A549 (cell line): ENCODE measurements at regions not wholly inside any gene's neighbourhood (a gene's known extent, or its start where the extent isn't known, plus 50 kb on each side); places are given as distances from the start of the nearest gene placed in this dataset.

Experiments used
- ATAC-seq, 2 experiments: fragments of 200-7000 bp in 1 of 2; fragments of >200 bp in 1 of 2; cut with Nextera tagmentation in 1 of 2; cut with Tn5 transposase in 1 of 2; 3 replicates each; pipeline versions ENCODE4 v1.8.0 to v1.9.1; 2018 to 2020; ENCODE audit warnings: mild to moderate bottlenecking in 1 of 2, moderate library complexity in 1 of 2
- CTCF ChIA-PET: fragments of 300-600 bp; sonication (Branson Sonifier 250); formaldehyde crosslinking; extraction: SDS; loops from one replicate; lab custom pipeline; 2021; ENCODE audit warnings: antibody characterized with exemption, inconsistent platforms; lab: Yijun Ruan, JAX
- POLR2A ChIA-PET: fragments of 350-600 bp; formaldehyde crosslinking; extraction: SDS; loops from one replicate; lab custom pipeline; 2021; ENCODE audit warnings: antibody characterized with exemption, inconsistent platforms; lab: Yijun Ruan, JAX
- DNase-seq, 2 experiments: peaks; one replicate each; pipeline versions ENCODE4 v3.0.0 to v3.0.0-alpha.2; 2011 to 2016; ENCODE audit warnings: low read depth in 1 of 2, low spot score in 1 of 2
- FAIRE-seq: peaks from 2 replicates; lab custom pipeline; 2011; peaks lifted over from hg19 to GRCh38; lab: Jason Lieb, UNC
- H3K27ac ChIP-seq, 2 experiments: fragments of >200 bp; sonication (Bioruptor Twin); formaldehyde crosslinking; 3 replicates each; pipeline ENCODE4 v1.5.1; 2016 to 2017
- H3K4me1 ChIP-seq: fragments of >200 bp; sonication (Bioruptor Twin); formaldehyde crosslinking; 3 replicates; pipeline ENCODE4 v1.6.1; 2016
- H3K4me2 ChIP-seq: fragments of >200 bp; sonication (Bioruptor Twin); formaldehyde crosslinking; 3 replicates; pipeline ENCODE4 v1.6.1; 2016
- H3K4me3 ChIP-seq: fragments of >200 bp; sonication (Bioruptor Twin); formaldehyde crosslinking; 3 replicates; pipeline ENCODE4 v1.5.1; 2016
- H3K9me3 ChIP-seq: fragments of >200 bp; sonication (Bioruptor Twin); formaldehyde crosslinking; 3 replicates; pipeline ENCODE4 v1.6.1; 2016
- CBX8 ChIP-seq: fragments of 200-600 bp; sonication (generic); IDR thresholded peaks from 2 replicates; pipeline ENCODE4 v1.6.1; 2016
- EHF ChIP-seq: fragments of 250-450 bp; sonication (Bioruptor Pico); IDR thresholded peaks from 2 replicates; pipeline ENCODE4 v1.5.0; 2020; ENCODE audit warnings: mild to moderate bottlenecking
- ESRRA ChIP-seq: fragments of 150-350 bp; IDR thresholded peaks from 2 replicates; pipeline ENCODE4 v1.6.1; 2014; ENCODE audit warnings: mild to moderate bottlenecking, low read length, borderline replicate concordance
- FOSB ChIP-seq: fragments of 250-450 bp; sonication (Bioruptor Pico); IDR thresholded peaks from 2 replicates; pipeline ENCODE4 v1.5.0; 2020; ENCODE audit warnings: mild to moderate bottlenecking, moderate library complexity
- FOSL2 ChIP-seq, 2 experiments: fragments of 450-650 bp in 1 of 2; fragments of >200 bp in 1 of 2; sonication (Bioruptor Twin) in 1 of 2; formaldehyde crosslinking; IDR thresholded peaks; 2 replicates each; pipeline versions ENCODE4 v1.5.0 to v1.6.1; 2016 to 2020; ENCODE audit warnings: mild to moderate bottlenecking in 1 of 2, moderate library complexity in 1 of 2
- HDAC2 ChIP-seq: fragments of 200-600 bp; sonication (generic); IDR thresholded peaks from 2 replicates; pipeline ENCODE4 v1.6.1; 2016
- HES2 ChIP-seq: fragments of >200 bp; sonication (Bioruptor Twin); formaldehyde crosslinking; IDR thresholded peaks from 2 replicates; pipeline ENCODE4 v1.6.1; 2016
- HEYL ChIP-seq: fragments of 250-450 bp; sonication (Bioruptor Pico); IDR thresholded peaks from 2 replicates; pipeline ENCODE4 v1.8.0; 2021; ENCODE audit warnings: mild to moderate bottlenecking, moderate library complexity
- HMGXB4 ChIP-seq: fragments of 250-450 bp; sonication (Bioruptor Pico); IDR thresholded peaks from 2 replicates; pipeline ENCODE4 v1.5.0; 2021; ENCODE audit warnings: mild to moderate bottlenecking, moderate library complexity, borderline replicate concordance
- HOXA7 ChIP-seq: fragments of 250-450 bp; sonication (Bioruptor Pico); IDR thresholded peaks from 2 replicates; pipeline ENCODE4 v1.5.0; 2020; ENCODE audit warnings: mild to moderate bottlenecking, moderate library complexity
- HOXB13 ChIP-seq: fragments of 250-450 bp; sonication (Bioruptor Pico); IDR thresholded peaks from 2 replicates; pipeline ENCODE4 v1.5.0; 2020; ENCODE audit warnings: low read depth, mild to moderate bottlenecking, moderate library complexity
- HOXB5 ChIP-seq: fragments of 250-450 bp; sonication (Bioruptor Pico); IDR thresholded peaks from 2 replicates; pipeline ENCODE4 v1.5.0; 2020; ENCODE audit warnings: mild to moderate bottlenecking, moderate library complexity
- KDM1A ChIP-seq: fragments of 200-600 bp; sonication (generic); IDR thresholded peaks from 2 replicates; pipeline ENCODE4 v1.6.1; 2016; ENCODE audit warnings: low read depth, mild to moderate bottlenecking
- KDM5A ChIP-seq: fragments of 200-600 bp; sonication (generic); IDR thresholded peaks from 2 replicates; pipeline ENCODE4 v1.6.1; 2016; ENCODE audit warnings: antibody characterized with exemption, mild to moderate bottlenecking
- MAFK ChIP-seq: fragments of 450-650 bp; IDR thresholded peaks from 2 replicates; pipeline ENCODE4 v1.6.1; 2014; ENCODE audit not compliant: partially characterized antibody
- MAX ChIP-seq: IDR thresholded peaks from 2 replicates; pipeline ENCODE4 v1.6.1; 2012
- MYC ChIP-seq: IDR thresholded peaks from 2 replicates; pipeline ENCODE4 v1.6.1; 2012; ENCODE audit warnings: mild to moderate bottlenecking, inconsistent platforms, low read length, improper control_type of control experiment, borderline replicate concordance
- NFE2L2 ChIP-seq: fragments of 150-350 bp; conservative IDR thresholded peaks from 2 replicates; pipeline ENCODE4 v1.6.1; 2014; ENCODE audit warnings: low read length
- NR3C1 ChIP-seq: fragments of >200 bp; sonication (Bioruptor Twin); formaldehyde crosslinking; IDR thresholded peaks from 3 replicates; pipeline ENCODE4 v1.6.1; 2017
- PBX3 ChIP-seq: IDR thresholded peaks from 2 replicates; pipeline ENCODE4 v1.6.1; 2012
- POLR2AphosphoS2 ChIP-seq: conservative IDR thresholded peaks from 2 replicates; pipeline ENCODE4 v1.6.1; 2012; ENCODE audit warnings: low read length, improper control_type of control experiment, inconsistent platforms
- RNF2 ChIP-seq: fragments of 200-600 bp; sonication (generic); IDR thresholded peaks from 2 replicates; pipeline ENCODE4 v1.6.1; 2016; ENCODE audit warnings: low read depth, mild to moderate bottlenecking, antibody characterized with exemption, moderate library complexity, borderline replicate concordance
- SREBF2 ChIP-seq: fragments of 450-650 bp; IDR thresholded peaks from 2 replicates; pipeline ENCODE4 v1.6.1; 2014; ENCODE audit warnings: mild to moderate bottlenecking, moderate library complexity
- ZC3H11A ChIP-seq: fragments of 450-650 bp; IDR thresholded peaks from 2 replicates; pipeline ENCODE4 v1.6.1; 2014; ENCODE audit warnings: antibody characterized with exemption, mild to moderate bottlenecking
- ZFP36 ChIP-seq: fragments of 450-650 bp; IDR thresholded peaks from 2 replicates; pipeline ENCODE4 v1.6.1; 2014; ENCODE audit warnings: borderline replicate concordance; ENCODE audit not compliant: partially characterized antibody
- ZNF302 ChIP-seq: fragments of 250-450 bp; sonication (Bioruptor Pico); IDR thresholded peaks from 2 replicates; pipeline ENCODE4 v1.9.0; 2021; ENCODE audit warnings: inconsistent platforms, mild to moderate bottlenecking, moderate library complexity
- ZSCAN20 ChIP-seq: fragments of 250-450 bp; sonication (Bioruptor Pico); IDR thresholded peaks from 2 replicates; pipeline ENCODE4 v1.8.0; 2022; ENCODE audit warnings: mild to moderate bottlenecking, moderate library complexity
- WGBS: methylation state at CpG from one replicate; pipeline ENCODE4 v1.1.6; 2017; ENCODE audit errors: missing lambda C conversion rate; 5-methylcytosine and 5-hydroxymethylcytosine counted together

- ATAC-seq = no peak
- Histone ChIP-seq H3K4me3 (no peak overlapping the region), H3K9me3 (peaks cover under 1% of the 10 kb centered on the region; the same call in 2 of the 3 replicates), H3K4me1 (peaks cover 12% of the 10 kb centered on the region; the same call in 1 of the 3 replicates), H3K27ac (no peak overlapping the region), H3K4me2 (no peak overlapping the region)
- FAIRE-seq = no peak
- DNase-seq = no peak
- 95% methylated on average over 18 of the region's 18 CpGs for WGBS
- TF ChIP-seq PBX3 = no peak
- no peak for TF ChIP-seq HEYL (CRISPR knock-in tag)
- TF ChIP-seq FOSB (CRISPR knock-in tag) = no peak
- no peak for TF ChIP-seq HMGXB4
- TF ChIP-seq SREBF2 = no peak
- no peak for TF ChIP-seq MAFK
- TF ChIP-seq ZFP36 = no peak
- no peak for TF ChIP-seq NFE2L2
- no peak for TF ChIP-seq ESRRA
- no peak for TF ChIP-seq KDM5A
- no peak for TF ChIP-seq ZC3H11A
- TF ChIP-seq NR3C1 = no peak
- TF ChIP-seq HOXB5 = no peak
- TF ChIP-seq MYC = no peak
- no peak for TF ChIP-seq RNF2
- no peak for TF ChIP-seq ZSCAN20 (CRISPR knock-in tag)
- TF ChIP-seq MAX = no peak
- TF ChIP-seq HOXB13 (CRISPR knock-in tag) = no peak
- no peak for TF ChIP-seq KDM1A
- no peak for TF ChIP-seq CBX8
- ChIA-PET POLR2A (no interaction called here), CTCF (no interaction called here)
These were observed 107.4 kb downstream of the NCOR2 start for GRCh38 chr12:124459852-124460645.

- ChIA-PET POLR2A (no interaction called here), CTCF (no interaction called here)
- no peak for DNase-seq
- no peaks in the 10 kb centered on the region for H3K9me3 ChIP-seq
- peaks cover 19% of the 10 kb centered on the region for H3K4me1 ChIP-seq
- H3K4me2 ChIP-seq = no peak overlapping the region
- FAIRE-seq = no peak
- 93% methylated on average over 12 of the region's 12 CpGs for WGBS
- no peak for ATAC-seq
- no peak overlapping the region for H3K27ac ChIP-seq
- no peak for TF ChIP-seq HOXA7 (CRISPR knock-in tag)
- no peak for TF ChIP-seq ZNF302 (CRISPR knock-in tag)
- no peak for TF ChIP-seq HES2
- TF ChIP-seq HMGXB4 = no peak
- TF ChIP-seq POLR2AphosphoS2 = no peak
- no peak for TF ChIP-seq MAFK
- TF ChIP-seq ZSCAN20 (CRISPR knock-in tag) = no peak
- TF ChIP-seq MAX = no peak
- TF ChIP-seq FOSL2 (IDR thresholded peaks at IDR 0.05) = no peak
- TF ChIP-seq FOSL2 (CRISPR knock-in tag; IDR thresholded peaks at IDR 0.05) = no peak
- no peak for TF ChIP-seq PBX3
- no peak for TF ChIP-seq HDAC2
- no peak for TF ChIP-seq EHF
- H3K4me3 ChIP-seq = no peak overlapping the region
These were observed 108.2 kb downstream of the NCOR2 start for GRCh38 chr12:124458992-124459851.
